GM12878 (cell line): ENCODE measurements at regions not wholly inside any gene's neighbourhood (a gene's known extent, or its start where the extent isn't known, plus 50 kb on each side); places are given as distances from the start of the nearest gene placed in this dataset.

Experiments
- ATAC-seq: fragments of 200-7000 bp; cut with Tn5 transposase; 3 replicates; pipeline ENCODE4 v1.9.1; 2020; ENCODE audit warnings: mild to moderate bottlenecking, moderate library complexity
- BruUV-seq: library from RNA; stranded (reverse); fragments of 400-500 nt; replicated peaks from 2 replicates; lab custom pipeline; 2021; lab: Mats Ljungman, UMichigan
- CTCF ChIA-PET: fragments of 300-600 bp; sonication (Branson Sonifier 250); formaldehyde crosslinking; extraction: SDS; loops from one replicate; lab custom pipeline; 2021; ENCODE audit warnings: inconsistent platforms; lab: Yijun Ruan, JAX
- POLR2A ChIA-PET: fragments of 350-600 bp; formaldehyde crosslinking; extraction: SDS; loops from one replicate; lab custom pipeline; 2021; ENCODE audit warnings: inconsistent platforms; lab: Charles Lee
- RAD21 ChIA-PET: fragments of 300-600 bp; sonication (Branson Sonifier 250); formaldehyde crosslinking; loops from one replicate; lab custom pipeline; 2023; ENCODE audit warnings: antibody characterized with exemption; ENCODE audit not compliant: unreplicated experiment; lab: Charles Lee
- SMC1A ChIA-PET: fragments of 300-600 bp; sonication (Branson Sonifier 250); formaldehyde crosslinking; loops from one replicate; lab custom pipeline; 2023; ENCODE audit not compliant: unreplicated experiment, uncharacterized antibody; lab: Charles Lee
- DNase-seq: peaks from one replicate; pipeline ENCODE4 v3.0.0-alpha.2; 2011; ENCODE audit warnings: low read depth, low spot score
- FAIRE-seq: peaks from 3 replicates; lab custom pipeline; 2011; peaks lifted over from hg19 to GRCh38; lab: Jason Lieb, UNC
- H2AFZ ChIP-seq: 2 replicates; pipeline ENCODE4 v1.6.0; 2011; ENCODE audit warnings: low read depth, low read length, control low read depth; ENCODE audit not compliant: control insufficient read depth
- H3K27ac ChIP-seq: 2 replicates; pipeline ENCODE4 v1.5.1; 2011; ENCODE audit warnings: control low read depth; ENCODE audit not compliant: control insufficient read depth, insufficient read depth
- H3K27me3 ChIP-seq, 2 experiments: replicated peaks in 1 of 2; 2 replicates each; pipeline versions ENCODE4 v1.6.0 to v1.6.1; 2011; ENCODE audit warnings: low read length in 1 of 2; ENCODE audit not compliant: control insufficient read depth in 2 of 2, insufficient read depth in 2 of 2
- H3K36me3 ChIP-seq, 2 experiments: 2 replicates each; pipeline ENCODE4 v1.5.1; 2011; ENCODE audit warnings: low read length in 1 of 2; ENCODE audit not compliant: control insufficient read depth in 2 of 2, insufficient read depth in 2 of 2
- H3K4me1 ChIP-seq: 2 replicates; pipeline ENCODE4 v1.6.1; 2011; ENCODE audit warnings: mild to moderate bottlenecking, low read length, moderate library complexity, mixed read lengths; ENCODE audit not compliant: control insufficient read depth, insufficient read depth
- H3K4me2 ChIP-seq: 2 replicates; pipeline ENCODE4 v1.6.0; 2011; ENCODE audit warnings: control low read depth; ENCODE audit not compliant: control insufficient read depth, insufficient read depth
- H3K4me3 ChIP-seq: fragments of 200-600 bp; sonication (generic); 2 replicates; pipeline ENCODE4 v1.5.1; 2016
- H3K79me2 ChIP-seq: 2 replicates; pipeline ENCODE4 v1.6.0; 2011; ENCODE audit warnings: low read length; ENCODE audit not compliant: control insufficient read depth, insufficient read depth
- H3K9ac ChIP-seq: 2 replicates; pipeline ENCODE4 v1.8.0; 2011; ENCODE audit warnings: low read length, control low read depth, mixed read lengths; ENCODE audit not compliant: control insufficient read depth, insufficient read depth
- H3K9me3 ChIP-seq: replicated peaks from 3 replicates; pipeline ENCODE4 v1.5.1; 2011; ENCODE audit warnings: mild to moderate bottlenecking, low read length; ENCODE audit not compliant: control insufficient read depth, insufficient read depth
- H4K20me1 ChIP-seq: 2 replicates; pipeline ENCODE4 v1.6.0; 2011; ENCODE audit not compliant: control insufficient read depth, insufficient read depth
- CBFB ChIP-seq: IDR thresholded peaks from 2 replicates; pipeline ENCODE4 v1.6.1; 2016; ENCODE audit warnings: antibody characterized with exemption, low read depth
- GABPA ChIP-seq: IDR thresholded peaks from 2 replicates; pipeline ENCODE4 v1.6.1; 2014; ENCODE audit warnings: antibody characterized with exemption, low read depth, mild to moderate bottlenecking, inconsistent platforms
- HDGF ChIP-seq: fragments of 450-650 bp; IDR thresholded peaks from 2 replicates; pipeline ENCODE4 v1.6.1; 2016; ENCODE audit warnings: antibody characterized with exemption
- NBN ChIP-seq: fragments of 450-650 bp; IDR thresholded peaks from 2 replicates; pipeline ENCODE4 v1.6.1; 2016
- PBX3 ChIP-seq: IDR thresholded peaks from 2 replicates; pipeline ENCODE4 v1.6.1; 2011; ENCODE audit warnings: mild to moderate bottlenecking, low read depth, low read length, moderate library complexity; ENCODE audit not compliant: insufficient replicate concordance
- PRDM15 ChIP-seq: fragments of 450-650 bp; formaldehyde crosslinking; IDR thresholded peaks from 2 replicates; pipeline ENCODE4 v1.4.0; 2020; ENCODE audit warnings: mild to moderate bottlenecking, moderate library complexity
- SIN3A ChIP-seq: IDR thresholded peaks from 2 replicates; pipeline ENCODE4 v1.6.1; 2012; ENCODE audit warnings: low read depth, low read length, improper control_type of control experiment
- SMC3 ChIP-seq: IDR thresholded peaks from 2 replicates; pipeline ENCODE4 v1.6.1; 2011; ENCODE audit warnings: low read length, improper control_type of control experiment, borderline replicate concordance
- TCF3 ChIP-seq: IDR thresholded peaks from 2 replicates; pipeline ENCODE4 v1.6.1; 2012; ENCODE audit warnings: low read depth, mild to moderate bottlenecking, low read length, borderline replicate concordance; ENCODE audit not compliant: insufficient read depth
- USF1 ChIP-seq: IDR thresholded peaks from 2 replicates; pipeline ENCODE4 v1.6.1; 2011; ENCODE audit warnings: borderline replicate concordance, low read depth, mild to moderate bottlenecking, moderate library complexity, mixed read lengths, low read length; ENCODE audit not compliant: insufficient read depth; ENCODE audit errors: extremely low read length
- YBX1 ChIP-seq: fragments of 450-650 bp; IDR thresholded peaks from 2 replicates; pipeline ENCODE4 v1.6.1; 2016; ENCODE audit warnings: antibody characterized with exemption
- ZNF384 ChIP-seq: IDR thresholded peaks from 2 replicates; pipeline ENCODE4 v1.6.1; 2012; ENCODE audit warnings: low read depth, mild to moderate bottlenecking, low read length, improper control_type of control experiment, borderline replicate concordance
- ZZZ3 ChIP-seq: IDR thresholded peaks from 2 replicates; pipeline ENCODE4 v1.6.1; 2011; ENCODE audit warnings: low read depth; ENCODE audit not compliant: control insufficient read depth, insufficient read length
- WGBS: methylation state at CpG from one replicate; pipeline ENCODE4 v1.1.6; 2016; ENCODE audit warnings: low lambda C conversion rate; ENCODE audit not compliant: insufficient replicate concordance, insufficient coverage; ENCODE audit errors: missing lambda C conversion rate; 5-methylcytosine and 5-hydroxymethylcytosine counted together
- in situ Hi-C: fragments of 300-500 bp; cut with MboI; formaldehyde crosslinking; loops from 9 replicates; pipeline ENCODE4 v1.14.3; 2018; ENCODE audit warnings: mixed read lengths
- intact Hi-C: fragments of 100-400 bp; cut with micrococcal nuclease; formaldehyde crosslinking; loops from one replicate; pipeline ENCODE4 v1.14.2; 2022; ENCODE audit not compliant: unreplicated experiment

GRCh38 chr5:173493040-173493439, 123.4 kb downstream of the BOD1 start:
- in situ Hi-C loops: no loop called here
- no peak overlapping the region for H2AFZ ChIP-seq
- H3K9me3 ChIP-seq: no peaks in the 10 kb centered on the region
- TF ChIP-seq ZZZ3: no peak
- no peak for TF ChIP-seq SMC3
- no peak for TF ChIP-seq CBFB
- no peak for TF ChIP-seq GABPA
- TF ChIP-seq YBX1: no peak
- TF ChIP-seq TCF3: no peak
- TF ChIP-seq NBN: no peak
- no peak for TF ChIP-seq USF1
- TF ChIP-seq SIN3A: no peak
- no peak for TF ChIP-seq ZNF384
- no peak for TF ChIP-seq HDGF
- TF ChIP-seq PRDM15 (CRISPR knock-in tag): no peak
- no peak for TF ChIP-seq PBX3
- POLR2A ChIA-PET: no interaction called here
- H3K27me3 ChIP-seq: no peaks in the 10 kb centered on the region; a peak in 3 of 4 replicates
- no peak overlapping the region for H3K9ac ChIP-seq
- H4K20me1 ChIP-seq: no peaks in the 10 kb centered on the region
- no peaks in the 10 kb centered on the region for H3K4me1 ChIP-seq
- no peak overlapping the region for H3K4me3 ChIP-seq
- intact Hi-C loops: no loop called here
- SMC1A ChIA-PET: no interaction called here
- CTCF ChIA-PET: no interaction called here
- DNase-seq (no peak), FAIRE-seq (no peak), ATAC-seq (no peak)
- H3K27ac ChIP-seq: no peak overlapping the region
- RAD21 ChIA-PET: no interaction called here
- WGBS: 0% methylated on average over 2 of the region's 2 CpGs
- no peaks in the 10 kb centered on the region for H3K79me2 ChIP-seq
- H3K4me2 ChIP-seq: no peak overlapping the region
- no peaks in the 10 kb centered on the region for H3K36me3 ChIP-seq
- no TSS peak for BruUV-seq
